ENCODE measurements at regions not wholly inside any gene's neighbourhood (a gene's known extent, or its start where the extent isn't known, plus 50 kb on each side); places are given as distances from the start of the nearest gene placed in this dataset.

DNA sequence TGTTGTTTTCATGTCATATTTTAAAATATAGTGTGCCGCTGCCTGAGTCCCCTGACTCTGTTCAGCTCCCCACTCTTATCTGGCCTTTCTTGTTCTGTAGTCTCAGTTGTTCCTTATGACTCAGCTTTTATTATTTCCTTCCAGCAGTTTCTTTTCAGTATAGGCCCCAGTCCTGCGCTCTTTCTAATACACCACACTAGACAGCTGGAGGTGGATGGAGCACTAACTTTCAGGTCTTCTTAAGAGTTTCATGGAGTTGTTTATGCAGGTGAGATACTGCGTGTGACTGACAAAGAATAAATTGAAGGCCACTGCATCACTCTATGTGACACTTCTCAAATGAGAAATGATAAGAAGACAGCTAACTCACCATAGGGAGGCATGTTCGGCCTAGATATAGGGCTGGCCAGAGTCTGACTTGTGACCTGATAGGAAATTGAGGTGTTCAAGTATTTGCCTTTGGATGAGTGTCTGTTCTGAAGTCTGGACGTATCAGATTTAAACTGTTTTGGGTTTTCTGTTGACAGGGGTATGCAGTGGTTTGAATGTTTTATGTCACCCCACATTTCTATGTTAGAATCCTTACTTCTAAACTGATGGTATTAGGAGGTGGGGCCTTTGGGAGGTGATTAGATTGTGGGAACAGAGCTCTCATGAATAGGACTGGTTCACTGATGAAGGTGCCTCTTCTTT is 60.8 kb upstream of the CLMN start:
- DNase-seq, result no peak

DNA sequence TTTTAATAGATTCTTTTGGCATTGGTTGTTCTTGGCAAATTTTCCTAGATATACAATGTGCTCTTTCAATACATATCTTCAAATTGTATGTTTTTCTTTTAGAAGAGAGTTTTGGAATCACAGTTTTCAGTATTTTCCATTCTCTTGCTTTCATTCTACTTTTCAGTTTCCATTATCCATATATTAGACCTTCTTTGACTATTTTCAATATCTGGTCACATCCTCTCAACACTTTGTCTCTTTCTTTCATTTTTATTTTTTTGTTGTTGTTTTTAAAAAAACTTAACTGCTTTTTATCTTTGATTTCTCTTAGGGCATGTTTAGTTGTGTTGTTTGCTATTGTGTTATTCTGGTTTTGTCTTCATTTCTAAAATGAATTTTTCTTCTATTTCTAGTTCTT is 59.9 kb upstream of the CLMN start:
- DNase-seq, result no peak

DNA sequence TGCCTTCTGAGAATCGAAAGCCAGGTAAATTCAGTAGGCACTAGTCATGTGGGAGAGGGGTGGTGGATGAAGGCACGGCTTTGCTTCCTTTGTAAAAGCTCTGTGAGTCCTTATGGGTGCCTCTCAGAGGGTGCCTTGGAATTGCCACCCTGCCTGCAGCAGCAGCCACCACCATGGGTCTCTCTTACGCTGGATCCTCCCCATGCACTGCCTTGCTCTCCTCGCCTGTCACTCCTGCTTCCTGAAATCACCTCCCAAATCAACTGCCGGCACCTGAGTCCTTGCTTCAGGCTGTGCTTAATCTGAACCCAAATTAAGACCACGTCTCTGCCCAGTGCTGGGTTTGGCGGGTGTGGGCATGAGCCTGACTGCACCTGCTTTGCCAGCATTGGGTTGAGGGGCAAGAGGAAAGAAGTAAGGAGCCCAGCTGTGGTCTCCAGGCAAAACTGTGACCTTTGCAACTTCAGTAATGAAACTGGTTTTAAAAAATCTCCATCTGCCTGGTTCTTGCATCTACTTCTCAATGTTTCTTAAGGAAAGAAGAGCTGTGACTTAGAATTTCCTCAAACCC is 55.9 kb upstream of the CLMN start:
- no peak for DNase-seq

DNA sequence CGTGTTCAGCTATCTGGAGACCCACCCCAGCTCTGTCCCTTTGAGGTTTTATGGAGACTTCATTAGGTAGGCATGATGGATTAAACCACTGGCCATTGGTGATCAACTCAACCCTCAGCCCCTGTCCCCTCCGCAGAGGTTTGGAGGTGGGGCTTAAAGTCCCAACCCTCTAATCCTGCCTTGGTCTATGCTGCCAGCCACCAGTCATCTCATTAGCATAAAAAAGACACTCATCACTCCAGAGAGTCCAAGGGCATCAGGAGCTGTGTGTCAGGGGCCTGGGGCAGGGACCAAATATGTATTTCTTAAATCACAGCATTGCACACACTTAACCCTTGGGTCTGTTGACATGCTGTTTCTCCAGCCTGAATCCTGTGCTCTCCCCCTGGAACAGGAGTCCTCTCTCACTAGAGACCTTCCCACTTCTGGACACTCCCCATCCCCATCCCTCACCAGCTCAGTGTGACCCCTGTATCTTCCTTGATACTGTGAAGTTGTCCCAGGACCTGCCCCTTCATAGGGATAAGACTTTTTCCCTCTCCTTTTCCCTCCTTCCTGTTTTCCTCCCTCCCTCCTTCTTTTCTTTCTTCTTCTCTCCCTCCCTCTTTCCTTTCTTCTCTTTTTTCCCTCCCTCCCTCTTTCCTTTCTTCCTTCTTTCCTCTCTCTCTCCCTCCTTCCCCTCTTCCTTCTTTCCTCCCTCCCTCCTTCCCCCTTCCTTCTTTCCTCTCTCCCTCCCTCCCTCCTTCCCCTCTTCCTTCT is 54.7 kb upstream of the CLMN start:
- no peak for DNase-seq

DNA sequence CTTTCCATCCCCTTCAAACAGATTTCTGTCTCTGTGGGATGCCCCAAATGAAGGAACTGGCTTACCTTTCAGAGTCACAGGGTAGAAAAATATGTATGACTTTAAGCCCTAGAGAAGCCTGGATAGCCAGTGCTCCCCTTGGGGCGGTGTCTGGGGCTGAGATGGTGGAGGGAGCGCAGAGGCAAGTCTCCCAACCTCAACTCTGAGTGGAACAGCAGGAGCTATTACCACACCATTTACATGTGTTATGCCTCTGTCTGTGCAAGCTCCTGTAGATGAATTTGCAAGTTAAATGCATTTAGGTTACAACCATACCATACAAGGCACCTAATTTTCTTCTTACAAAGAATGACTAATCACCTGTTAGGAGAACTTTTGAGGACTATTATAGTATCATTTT is 50.4 kb upstream of the CLMN start:
- no peak for DNase-seq
